Upper lobe of right lung (tissue), 1 donor: ENCODE measurements at regions not wholly inside any gene's neighbourhood (a gene's known extent, or its start where the extent isn't known, plus 50 kb on each side); places are given as distances from the start of the nearest gene placed in this dataset.

Source experiments
- ATAC-seq: fragments of 200-7000 bp; cut with Tn5 transposase; one replicate; pipeline ENCODE4 v1.9.1; 2020; ENCODE audit warnings: mild to moderate bottlenecking, moderate library complexity
- DNase-seq: peaks from one replicate; pipeline ENCODE4 v3.0.0-alpha.2; 2020
- H3K27ac ChIP-seq: fragments of 200-600 bp; one replicate; pipeline ENCODE4 v1.8.0; 2022
- H3K27me3 ChIP-seq: fragments of 200-600 bp; one replicate; pipeline ENCODE4 v1.8.0; 2022; ENCODE audit warnings: mild to moderate bottlenecking
- H3K36me3 ChIP-seq: fragments of 200-600 bp; one replicate; pipeline ENCODE4 v1.8.0; 2022
- H3K4me1 ChIP-seq: fragments of 200-600 bp; one replicate; pipeline ENCODE4 v1.8.0; 2022
- H3K4me3 ChIP-seq: fragments of 200-600 bp; one replicate; pipeline ENCODE4 v1.8.0; 2022; ENCODE audit warnings: mild to moderate bottlenecking
- H3K9me3 ChIP-seq: fragments of 200-600 bp; one replicate; pipeline ENCODE4 v1.8.0; 2022
- CTCF ChIP-seq: fragments of 200-600 bp; IDR thresholded peaks from one replicate; pipeline ENCODE4 v1.8.0; 2022; ENCODE audit warnings: antibody characterized with exemption
- intact Hi-C: fragments of 100-400 bp; cut with DNase I; formaldehyde crosslinking; loops from one replicate; pipeline ENCODE4 v1.11.0; 2022
- donor health status: DM: no; HTN: yes; CAD: no; lungs with severe emphysema.

- Histone ChIP-seq H3K27me3 (no peaks in the 10 kb centered on the region), H3K4me1 (no peaks in the 10 kb centered on the region), H3K36me3 (no peaks in the 10 kb centered on the region), H3K9me3 (peaks cover 5% of the 10 kb centered on the region), H3K4me3 (no peak overlapping the region), H3K27ac (no peak overlapping the region)
- no peak for TF ChIP-seq CTCF
- intact Hi-C loops: no loop called here
- ATAC-seq: no peak
- DNase-seq: no peak
These were observed 349.7 kb downstream of the ALG10 start for GRCh38 chr12:34372003-34372402.

- DNase-seq: no peak
- intact Hi-C loops: no loop called here
- no peak for ATAC-seq
- H3K27ac ChIP-seq: no peak overlapping the region
- no peaks in the 10 kb centered on the region for H3K4me1 ChIP-seq
- TF ChIP-seq CTCF: no peak
- H3K4me3 ChIP-seq: no peak overlapping the region
- no peaks in the 10 kb centered on the region for H3K9me3 ChIP-seq
- H3K27me3 ChIP-seq: no peaks in the 10 kb centered on the region
- H3K36me3 ChIP-seq: no peaks in the 10 kb centered on the region
These were observed 351.6 kb downstream of the ALG10 start for GRCh38 chr12:34373926-34374325.

GRCh38 chr12:34376133-34376799 is 354.0 kb downstream of the ALG10 start:
- Histone ChIP-seq H3K27ac (no peak overlapping the region), H3K27me3 (no peaks in the 10 kb centered on the region), H3K4me3 (no peak overlapping the region), H3K36me3 (no peaks in the 10 kb centered on the region), H3K4me1 (no peaks in the 10 kb centered on the region), H3K9me3 (peaks cover 4% of the 10 kb centered on the region)
- DNase-seq (no peak), ATAC-seq (no peak)
- TF ChIP-seq CTCF: no peak
- intact Hi-C loops: no loop called here

- ATAC-seq (no peak), DNase-seq (no peak)
- TF ChIP-seq CTCF: no peak
- Histone ChIP-seq H3K4me1 (no peaks in the 10 kb centered on the region), H3K4me3 (no peak overlapping the region), H3K9me3 (peaks cover 4% of the 10 kb centered on the region), H3K27me3 (no peaks in the 10 kb centered on the region), H3K36me3 (no peaks in the 10 kb centered on the region), H3K27ac (no peak overlapping the region)
- intact Hi-C loops: no loop called here
These were observed 355.1 kb downstream of the ALG10 start for GRCh38 chr12:34377243-34378035.

GRCh38 chr12:34379142-34379541 is 356.8 kb downstream of the ALG10 start:
- DNase-seq: no peak
- ATAC-seq: no peak
- TF ChIP-seq CTCF: no peak
- Histone ChIP-seq H3K9me3 (peaks cover 4% of the 10 kb centered on the region), H3K27me3 (no peaks in the 10 kb centered on the region), H3K4me1 (no peaks in the 10 kb centered on the region), H3K27ac (no peak overlapping the region), H3K36me3 (no peaks in the 10 kb centered on the region), H3K4me3 (no peak overlapping the region)
- intact Hi-C loops: no loop called here
